ENCODE measurements at regions not wholly inside any gene's neighbourhood (a gene's known extent, or its start where the extent isn't known, plus 50 kb on each side); places are given as distances from the start of the nearest gene placed in this dataset.
"Not testable (repeated sequence)": the region's sequence is repeated elsewhere in the genome, so short reads cannot be mapped to it uniquely, and the experiment has no call there.

DNA sequence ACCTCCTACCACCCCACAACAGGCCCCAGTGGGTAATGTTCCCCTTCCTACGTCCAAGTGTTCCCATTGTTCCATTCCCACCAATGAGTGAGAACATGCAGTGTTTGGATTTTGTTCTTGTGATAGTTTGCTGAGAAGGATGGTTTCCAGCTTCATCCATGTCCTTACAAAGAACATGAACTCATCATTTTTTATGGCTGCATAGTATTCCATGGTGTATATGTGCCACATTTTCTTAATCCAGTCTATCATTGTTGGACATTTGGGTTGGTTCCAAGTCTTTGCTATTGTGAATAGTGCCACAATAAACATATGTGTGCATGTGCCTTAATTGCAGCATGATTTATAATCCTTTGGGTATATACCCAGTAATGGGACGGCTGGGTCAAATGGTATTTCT, 81.6 kb downstream of the P2RY10 start:
- H3K36me3 ChIP-seq (ENCODE audit: control insufficient read depth in 2 of 3, insufficient read depth in 3 of 3, low read length in 3 of 3); H3K4me1 ChIP-seq (ENCODE audit: control insufficient read depth in 2 of 3, insufficient read depth in 2 of 3, low read depth in 1 of 3, low read length in 3 of 3); DNase-seq; H3K27me3 ChIP-seq (ENCODE audit: control insufficient read depth, insufficient read depth, low read length); intact Hi-C loops (cut with DNase I); H3K9ac ChIP-seq (ENCODE audit: low read length in 3 of 3); H3K9me3 ChIP-seq (ENCODE audit: control insufficient read depth in 2 of 3, insufficient read depth in 1 of 3, low read length in 3 of 3); FAIRE-seq; H3K4me3 ChIP-seq (ENCODE audit: low read length in 3 of 3); H3K27ac ChIP-seq (ENCODE audit: low read depth in 2 of 2, low read length in 2 of 2): not testable (repeated sequence)

DNA sequence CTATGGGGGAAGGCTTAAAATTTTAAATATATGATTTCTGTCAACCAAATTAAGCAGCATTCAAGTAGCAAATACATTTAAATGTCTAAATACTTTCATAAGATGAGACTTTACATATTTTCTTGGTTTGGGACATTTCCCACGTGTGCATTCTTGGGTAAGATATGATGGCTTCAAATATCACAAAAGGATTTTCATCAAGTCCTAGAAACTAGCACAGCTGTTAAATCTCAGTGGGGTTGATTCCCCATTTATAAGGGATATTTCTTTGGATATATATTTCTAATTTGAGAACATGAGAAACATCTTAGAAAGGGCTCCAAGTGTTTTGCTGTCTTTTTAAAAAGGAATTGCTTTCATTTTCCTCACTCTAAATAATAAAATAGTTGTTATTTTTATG, 90.2 kb downstream of the P2RY10 start:
- FAIRE-seq (no peak), DNase-seq (no peak)
- no peaks in the 10 kb centered on the region for H3K27me3 ChIP-seq (ENCODE audit: control insufficient read depth, insufficient read depth, low read length)
- TF ChIP-seq, protein P1, sequence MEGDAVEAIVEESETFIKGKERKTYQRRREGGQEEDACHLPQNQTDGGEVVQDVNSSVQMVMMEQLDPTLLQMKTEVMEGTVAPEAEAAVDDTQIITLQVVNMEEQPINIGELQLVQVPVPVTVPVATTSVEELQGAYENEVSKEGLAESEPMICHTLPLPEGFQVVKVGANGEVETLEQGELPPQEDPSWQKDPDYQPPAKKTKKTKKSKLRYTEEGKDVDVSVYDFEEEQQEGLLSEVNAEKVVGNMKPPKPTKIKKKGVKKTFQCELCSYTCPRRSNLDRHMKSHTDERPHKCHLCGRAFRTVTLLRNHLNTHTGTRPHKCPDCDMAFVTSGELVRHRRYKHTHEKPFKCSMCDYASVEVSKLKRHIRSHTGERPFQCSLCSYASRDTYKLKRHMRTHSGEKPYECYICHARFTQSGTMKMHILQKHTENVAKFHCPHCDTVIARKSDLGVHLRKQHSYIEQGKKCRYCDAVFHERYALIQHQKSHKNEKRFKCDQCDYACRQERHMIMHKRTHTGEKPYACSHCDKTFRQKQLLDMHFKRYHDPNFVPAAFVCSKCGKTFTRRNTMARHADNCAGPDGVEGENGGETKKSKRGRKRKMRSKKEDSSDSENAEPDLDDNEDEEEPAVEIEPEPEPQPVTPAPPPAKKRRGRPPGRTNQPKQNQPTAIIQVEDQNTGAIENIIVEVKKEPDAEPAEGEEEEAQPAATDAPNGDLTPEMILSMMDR (IDR thresholded peaks at IDR 0.05; ENCODE audit: borderline replicate concordance, extremely low read depth, insufficient read depth), result no peak
- intact Hi-C loops (cut with DNase I), result no loop called here
- no peaks in the 10 kb centered on the region for H3K9me3 ChIP-seq (ENCODE audit: control insufficient read depth in 2 of 3, insufficient read depth in 1 of 3, low read length in 3 of 3)
- H3K4me1 ChIP-seq (ENCODE audit: control insufficient read depth in 2 of 3, insufficient read depth in 2 of 3, low read depth in 1 of 3, low read length in 3 of 3), result no peaks in the 10 kb centered on the region
- H3K27ac ChIP-seq (ENCODE audit: low read depth in 2 of 2, low read length in 2 of 2), result no peak overlapping the region
- H3K9ac ChIP-seq (ENCODE audit: low read length in 3 of 3), result no peak overlapping the region
- H3K4me3 ChIP-seq (ENCODE audit: low read length in 3 of 3), result no peak overlapping the region
- no peaks in the 10 kb centered on the region for H3K36me3 ChIP-seq (ENCODE audit: control insufficient read depth in 2 of 3, insufficient read depth in 3 of 3, low read length in 3 of 3)

DNA sequence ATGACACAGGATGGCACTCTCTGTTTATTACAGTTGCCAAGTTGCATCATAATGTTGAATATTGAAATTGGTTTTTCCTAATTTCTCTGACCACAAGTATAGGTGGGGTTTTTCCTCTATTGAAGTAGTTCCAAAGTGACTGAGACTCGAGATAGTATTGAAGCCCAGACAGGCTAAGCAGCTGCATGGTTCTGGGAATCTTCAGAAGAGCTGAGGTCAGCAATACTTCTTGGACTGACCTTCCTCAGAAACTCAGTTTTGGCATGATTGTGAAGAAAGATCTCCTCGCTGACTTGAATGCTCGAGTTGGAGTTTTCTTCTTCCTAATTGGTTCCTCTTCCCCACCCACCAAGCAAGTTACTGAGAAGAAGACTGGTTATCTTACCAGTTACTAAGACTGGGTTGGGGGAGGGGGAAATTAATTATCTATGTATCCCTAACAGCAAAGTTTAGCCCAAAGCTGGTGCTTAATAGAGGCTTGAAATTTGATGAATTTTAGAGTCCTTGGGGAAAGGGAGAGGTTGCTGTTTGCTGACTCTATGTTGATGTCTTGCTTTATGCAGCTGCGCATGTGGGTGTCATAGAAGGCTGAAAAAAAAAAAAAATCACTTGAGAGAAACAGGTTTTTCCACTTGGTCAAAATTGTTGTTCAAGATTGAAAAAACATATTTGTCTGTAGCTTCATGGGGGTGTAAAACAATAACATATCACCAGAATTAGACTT, 91.1 kb downstream of the P2RY10 start:
- intact Hi-C loops (cut with DNase I), result no loop called here
- TF ChIP-seq, protein P1 (IDR thresholded peaks at IDR 0.05; ENCODE audit: borderline replicate concordance, extremely low read depth, insufficient read depth), result no peak
- Histone ChIP-seq H3K4me1 (ENCODE audit: control insufficient read depth in 2 of 3, insufficient read depth in 2 of 3, low read depth in 1 of 3, low read length in 3 of 3) (no peaks in the 10 kb centered on the region), H3K27ac (ENCODE audit: low read depth in 2 of 2, low read length in 2 of 2) (no peak overlapping the region), H3K9ac (ENCODE audit: low read length in 3 of 3) (no peak overlapping the region), H3K4me3 (ENCODE audit: low read length in 3 of 3) (no peak overlapping the region), H3K9me3 (ENCODE audit: control insufficient read depth in 2 of 3, insufficient read depth in 1 of 3, low read length in 3 of 3) (no peaks in the 10 kb centered on the region), H3K36me3 (ENCODE audit: control insufficient read depth in 2 of 3, insufficient read depth in 3 of 3, low read length in 3 of 3) (no peaks in the 10 kb centered on the region), H3K27me3 (ENCODE audit: control insufficient read depth, insufficient read depth, low read length) (no peaks in the 10 kb centered on the region)
- FAIRE-seq (no peak), DNase-seq (peak in 1 of 5 donors; percentile 0)

DNA sequence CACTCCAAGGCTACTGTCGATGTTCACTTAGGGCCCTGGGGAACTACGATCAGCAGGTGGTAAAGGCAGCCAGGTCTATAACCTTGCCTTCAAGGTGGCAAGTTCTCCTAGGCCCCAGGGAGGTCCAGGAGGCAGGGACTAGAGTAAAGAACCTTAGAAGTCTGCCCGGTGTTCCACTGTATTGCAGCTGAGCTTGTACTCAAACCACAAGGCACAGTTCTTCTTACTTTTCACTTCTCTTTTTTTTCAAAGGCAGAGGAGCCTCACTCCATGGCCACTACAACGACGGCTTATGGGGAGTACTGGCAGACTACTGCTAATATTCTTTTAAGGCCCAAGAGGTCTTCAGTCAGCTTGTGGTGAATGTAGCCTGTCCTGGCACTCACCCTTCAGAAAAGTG, 78.8 kb upstream of the GPR174 start:
- Histone ChIP-seq H3K4me3 (ENCODE audit: low read length in 3 of 3) (no peak overlapping the region), H3K27me3 (ENCODE audit: control insufficient read depth, insufficient read depth, low read length) (no peaks in the 10 kb centered on the region), H3K4me1 (ENCODE audit: control insufficient read depth in 2 of 3, insufficient read depth in 2 of 3, low read depth in 1 of 3, low read length in 3 of 3) (no peaks in the 10 kb centered on the region), H3K27ac (ENCODE audit: low read depth in 2 of 2, low read length in 2 of 2) (no peak overlapping the region), H3K9me3 (ENCODE audit: control insufficient read depth in 2 of 3, insufficient read depth in 1 of 3, low read length in 3 of 3) (no peaks in the 10 kb centered on the region), H3K9ac (ENCODE audit: low read length in 3 of 3) (no peak overlapping the region), H3K36me3 (ENCODE audit: control insufficient read depth in 2 of 3, insufficient read depth in 3 of 3, low read length in 3 of 3) (no peaks in the 10 kb centered on the region)
- FAIRE-seq, result no peak
- intact Hi-C loops (cut with DNase I), result no loop called here
- TF ChIP-seq, protein P1 (IDR thresholded peaks at IDR 0.05; ENCODE audit: borderline replicate concordance, extremely low read depth, insufficient read depth), result no peak
- no peak for DNase-seq

Measured in kidney (tissue), 13 donors.